PFSK-1 (cell line): ENCODE measurements at regions not wholly inside any gene's neighbourhood (a gene's known extent, or its start where the extent isn't known, plus 50 kb on each side); places are given as distances from the start of the nearest gene placed in this dataset.

ENCODE experiments used
- FOXP2 ChIP-seq: optimal IDR thresholded peaks from 2 replicates; pipeline ENCODE3; 2011; ENCODE audit warnings: borderline replicate concordance, control low read depth, inconsistent platforms; ENCODE audit not compliant: insufficient read depth; ENCODE audit errors: extremely low read length, extremely low read depth
- POLR2AphosphoS5 ChIP-seq: IDR thresholded peaks from 2 replicates; pipeline ENCODE4 v1.6.1; 2012; ENCODE audit warnings: low read depth, mild to moderate bottlenecking, control low read depth, low read length, moderate library complexity
- TAF1 ChIP-seq: IDR thresholded peaks from 2 replicates; pipeline ENCODE4 v1.6.1; 2012; ENCODE audit warnings: low read length, control low read depth, borderline replicate concordance; ENCODE audit not compliant: insufficient read depth

- TF ChIP-seq FOXP2 (no peak), POLR2AphosphoS5 (no peak), TAF1 (no peak)
These were observed 978.3 kb upstream of the MAP3K7 start for GRCh38 chr6:91565207-91565606.
